Kidney epithelial cell (primary cell): ENCODE measurements at regions not wholly inside any gene's neighbourhood (a gene's known extent, or its start where the extent isn't known, plus 50 kb on each side); places are given as distances from the start of the nearest gene placed in this dataset.

ENCODE experiments used
- DNase-seq: peaks from one replicate; pipeline ENCODE4 v3.0.0-alpha.2; 2010; ENCODE audit warnings: low read depth
- H3K27me3 ChIP-seq: 2 replicates; pipeline ENCODE4 v1.6.0; 2011; ENCODE audit warnings: low read length; ENCODE audit not compliant: control insufficient read depth, insufficient read depth
- H3K36me3 ChIP-seq: 2 replicates; pipeline ENCODE4 v1.5.1; 2011; ENCODE audit warnings: low read length; ENCODE audit not compliant: control insufficient read depth, insufficient read depth
- H3K4me3 ChIP-seq: 2 replicates; pipeline ENCODE4 v1.5.1; 2011; ENCODE audit warnings: low read depth, mild to moderate bottlenecking, control low read depth, low read length
- TF ChIP-seq, protein P1 (sequence below): IDR thresholded peaks from 2 replicates; pipeline ENCODE4 v1.5.1; 2011; ENCODE audit warnings: mild to moderate bottlenecking, moderate library complexity, low read length, control low read depth, inconsistent platforms; ENCODE audit not compliant: insufficient read depth, poor library complexity, severe bottlenecking

DNA sequence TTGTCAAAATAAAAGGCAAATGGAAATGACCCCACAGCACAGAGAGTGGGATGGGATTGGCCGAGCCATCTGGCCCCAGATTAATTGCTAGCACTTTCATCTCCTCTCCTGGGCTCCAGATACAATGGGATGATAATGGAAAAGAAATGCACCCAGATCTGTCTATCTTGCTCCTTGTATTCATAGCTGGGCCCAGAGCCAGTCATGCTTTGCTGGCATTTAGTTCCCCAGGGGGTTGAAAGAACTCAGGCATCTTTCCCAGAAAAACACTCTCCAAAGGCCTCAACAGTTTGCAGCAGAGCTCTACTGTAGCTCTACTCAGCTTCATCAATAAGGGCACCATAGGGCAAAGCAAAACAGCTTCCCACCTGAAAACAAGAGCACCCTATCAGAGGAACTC is 116.0 kb upstream of the FOXA2 start:
- no peak for DNase-seq

DNA sequence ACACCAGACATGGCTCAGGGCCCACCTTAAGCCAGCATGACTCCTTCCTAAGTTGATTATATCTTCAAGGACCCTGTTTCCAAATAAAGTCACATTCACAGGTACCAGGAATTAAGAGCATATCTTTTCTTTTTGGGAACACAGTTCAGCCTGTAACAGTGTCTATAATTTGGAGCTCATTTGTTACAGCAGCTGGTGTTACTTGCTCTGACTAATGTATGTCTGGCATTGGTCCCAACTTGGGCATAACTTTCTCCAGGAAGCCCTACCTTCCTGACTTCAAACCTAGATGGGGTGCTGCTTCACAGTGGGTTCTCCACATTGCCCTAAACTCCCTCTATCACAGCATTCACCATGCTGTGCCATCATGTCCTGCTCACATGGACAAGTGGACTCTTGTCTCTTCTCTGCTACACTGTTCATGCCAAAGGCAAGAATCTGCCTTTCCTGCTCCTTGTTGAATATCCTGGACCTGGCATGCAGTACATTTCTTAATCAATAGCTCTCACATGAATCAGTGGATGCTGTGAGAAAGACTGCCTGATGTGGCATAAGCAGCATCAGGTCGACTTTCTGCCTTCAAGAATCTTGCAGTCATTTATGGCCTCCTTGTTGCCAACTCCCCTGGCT is 117.4 kb upstream of the FOXA2 start:
- TF ChIP-seq, protein P1, sequence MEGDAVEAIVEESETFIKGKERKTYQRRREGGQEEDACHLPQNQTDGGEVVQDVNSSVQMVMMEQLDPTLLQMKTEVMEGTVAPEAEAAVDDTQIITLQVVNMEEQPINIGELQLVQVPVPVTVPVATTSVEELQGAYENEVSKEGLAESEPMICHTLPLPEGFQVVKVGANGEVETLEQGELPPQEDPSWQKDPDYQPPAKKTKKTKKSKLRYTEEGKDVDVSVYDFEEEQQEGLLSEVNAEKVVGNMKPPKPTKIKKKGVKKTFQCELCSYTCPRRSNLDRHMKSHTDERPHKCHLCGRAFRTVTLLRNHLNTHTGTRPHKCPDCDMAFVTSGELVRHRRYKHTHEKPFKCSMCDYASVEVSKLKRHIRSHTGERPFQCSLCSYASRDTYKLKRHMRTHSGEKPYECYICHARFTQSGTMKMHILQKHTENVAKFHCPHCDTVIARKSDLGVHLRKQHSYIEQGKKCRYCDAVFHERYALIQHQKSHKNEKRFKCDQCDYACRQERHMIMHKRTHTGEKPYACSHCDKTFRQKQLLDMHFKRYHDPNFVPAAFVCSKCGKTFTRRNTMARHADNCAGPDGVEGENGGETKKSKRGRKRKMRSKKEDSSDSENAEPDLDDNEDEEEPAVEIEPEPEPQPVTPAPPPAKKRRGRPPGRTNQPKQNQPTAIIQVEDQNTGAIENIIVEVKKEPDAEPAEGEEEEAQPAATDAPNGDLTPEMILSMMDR: no peak
- Histone ChIP-seq H3K4me3 (no peak overlapping the region), H3K27me3 (no peaks in the 10 kb centered on the region), H3K36me3 (no peaks in the 10 kb centered on the region)
- DNase-seq: no peak

More for the DNA sequence above, 116.0 kb upstream of the FOXA2 start:
- Histone ChIP-seq H3K27me3 (no peaks in the 10 kb centered on the region), H3K4me3 (no peak overlapping the region), H3K36me3 (no peaks in the 10 kb centered on the region)
- TF ChIP-seq, protein P1: no peak

DNA sequence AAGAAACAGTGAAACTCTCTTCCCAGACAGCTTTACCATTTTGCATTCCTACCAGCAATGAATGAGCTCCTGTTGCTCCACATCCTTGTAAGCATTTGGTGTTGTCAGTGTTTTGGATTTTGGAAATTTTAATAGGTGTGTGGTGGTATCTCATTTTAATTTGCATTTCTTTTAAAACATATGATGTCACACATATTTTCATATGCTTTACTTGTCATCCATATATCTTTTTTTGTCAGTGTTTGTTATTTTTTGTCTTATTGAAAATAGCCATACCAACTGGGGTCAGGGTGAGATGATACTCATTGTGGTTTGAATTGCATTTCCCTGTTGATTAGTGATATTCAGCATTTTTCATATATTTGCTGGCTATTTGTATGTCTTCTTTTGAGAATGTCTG is 119.5 kb upstream of the FOXA2 start:
- H3K36me3 ChIP-seq: no peaks in the 10 kb centered on the region
- no peak for DNase-seq
- H3K27me3 ChIP-seq: no peaks in the 10 kb centered on the region
- H3K4me3 ChIP-seq: no peak overlapping the region
- TF ChIP-seq, protein P1: no peak

DNA sequence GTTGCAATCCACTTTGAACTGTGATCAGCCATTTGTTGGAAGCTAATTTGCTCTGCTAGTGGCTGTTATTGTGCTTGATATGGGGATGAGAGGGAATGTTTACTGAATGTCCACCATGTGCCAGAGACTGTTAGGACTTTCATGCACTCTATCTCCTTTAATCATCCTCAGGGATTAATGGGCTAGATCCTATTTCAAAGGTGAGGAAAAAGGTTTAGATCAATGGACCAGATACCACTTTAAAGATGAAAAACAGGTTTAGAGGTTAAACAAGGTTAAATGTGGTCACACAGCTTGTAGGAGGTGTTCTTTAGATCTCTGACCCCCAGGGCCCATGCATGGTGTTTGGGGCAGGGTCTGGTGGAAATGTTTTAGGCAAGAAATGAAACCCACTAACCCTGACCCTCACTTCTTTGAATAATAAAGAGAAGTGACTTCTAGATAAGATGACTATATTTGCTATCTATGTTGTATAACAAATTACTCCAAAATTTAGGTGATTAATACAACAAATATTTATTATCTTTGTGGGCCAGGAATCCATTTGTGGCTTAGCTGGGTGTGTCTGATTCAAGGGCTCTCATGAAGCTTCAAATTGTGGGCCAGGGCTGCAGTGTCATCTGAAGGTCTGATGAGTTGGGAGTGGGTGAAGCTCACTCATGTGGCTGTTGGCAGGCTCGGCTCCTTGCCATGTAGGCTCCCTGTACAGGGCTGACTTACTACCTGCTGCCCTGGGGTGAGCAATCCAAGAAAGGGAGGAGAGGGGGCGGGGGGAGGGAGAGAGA is 127.8 kb upstream of the FOXA2 start:
- no peak overlapping the region for H3K4me3 ChIP-seq
- TF ChIP-seq, protein P1: no peak
- no peaks in the 10 kb centered on the region for H3K36me3 ChIP-seq
- no peaks in the 10 kb centered on the region for H3K27me3 ChIP-seq
- no peak for DNase-seq

DNA sequence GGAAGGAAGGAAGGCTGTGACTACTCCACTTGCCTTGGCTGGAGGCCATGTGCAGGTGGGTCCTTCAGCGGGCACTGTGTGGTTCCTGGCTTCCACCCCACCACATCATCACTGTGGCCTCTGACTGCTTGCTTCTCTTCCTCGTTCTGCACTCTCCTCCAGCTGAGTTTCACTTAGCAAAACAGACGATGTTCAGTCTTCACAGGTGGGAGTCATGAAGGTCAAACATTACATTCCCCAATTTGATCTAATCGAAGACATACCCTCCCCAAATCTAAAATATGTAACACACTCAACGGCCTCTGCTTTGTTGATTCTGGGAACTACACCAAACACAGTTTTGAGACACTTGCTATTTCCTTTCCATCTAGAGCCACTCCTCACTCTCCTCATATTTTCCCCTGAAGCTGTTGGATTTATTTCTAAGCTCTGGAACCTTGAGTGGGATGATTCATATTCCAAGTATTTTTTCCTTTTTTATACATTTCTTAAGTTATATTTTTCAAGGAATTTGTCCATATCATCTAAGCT is 132.5 kb upstream of the FOXA2 start:
- H3K36me3 ChIP-seq: no peaks in the 10 kb centered on the region
- H3K4me3 ChIP-seq: no peak overlapping the region
- no peaks in the 10 kb centered on the region for H3K27me3 ChIP-seq
- TF ChIP-seq, protein P1: no peak
- no peak for DNase-seq
